NCI-H1694 treated with DMSO at 0.1 percent for 48 hours (cell line): ENCODE measurements at regions not wholly inside any gene's neighbourhood (a gene's known extent, or its start where the extent isn't known, plus 50 kb on each side); places are given as distances from the start of the nearest gene placed in this dataset.

ENCODE experiments used
- DNase-seq: peaks from one replicate; lab custom pipeline; 2025; lab: John Stamatoyannopoulos, UW

DNA sequence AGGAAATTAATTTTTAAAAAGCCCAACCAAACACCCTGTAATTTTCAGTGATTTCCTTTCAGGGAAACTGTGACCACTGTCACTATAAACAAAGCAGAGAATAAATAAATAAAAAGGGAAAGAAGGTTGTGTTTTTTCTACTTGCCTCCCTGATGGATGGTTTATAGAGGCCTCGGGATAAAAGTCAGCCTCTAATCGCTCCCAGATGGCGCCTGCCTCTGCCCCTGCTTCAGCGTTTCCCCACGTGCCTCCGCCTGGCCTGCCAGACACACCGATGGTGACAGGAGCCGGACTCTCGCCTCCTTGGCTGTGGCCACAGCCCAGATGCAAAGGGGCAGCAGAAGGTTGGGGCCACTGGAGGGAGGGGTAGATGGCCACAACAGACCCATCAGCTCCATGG, 327.7 kb downstream of the CDC5L start:
- no peak for DNase-seq

DNA sequence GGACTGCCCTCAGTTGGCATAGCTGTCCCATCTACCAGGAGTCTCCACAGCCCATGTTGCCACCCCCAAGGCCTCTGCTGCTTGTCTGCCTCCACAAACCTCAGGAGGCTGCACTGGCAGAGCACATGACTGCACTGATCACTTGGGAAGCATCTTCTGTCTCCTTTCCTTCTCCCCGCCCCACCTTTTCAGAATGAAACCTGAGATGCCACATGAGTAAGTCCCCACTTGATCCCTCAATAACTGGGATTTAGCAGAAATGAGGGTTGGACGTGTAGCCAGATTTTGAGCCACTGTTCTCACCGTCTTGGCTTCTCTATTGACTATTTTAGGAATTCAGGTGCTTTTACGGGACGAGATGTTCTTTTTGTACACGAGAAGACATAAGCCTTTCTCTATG, 328.4 kb downstream of the CDC5L start:
- DNase-seq = no peak

DNA sequence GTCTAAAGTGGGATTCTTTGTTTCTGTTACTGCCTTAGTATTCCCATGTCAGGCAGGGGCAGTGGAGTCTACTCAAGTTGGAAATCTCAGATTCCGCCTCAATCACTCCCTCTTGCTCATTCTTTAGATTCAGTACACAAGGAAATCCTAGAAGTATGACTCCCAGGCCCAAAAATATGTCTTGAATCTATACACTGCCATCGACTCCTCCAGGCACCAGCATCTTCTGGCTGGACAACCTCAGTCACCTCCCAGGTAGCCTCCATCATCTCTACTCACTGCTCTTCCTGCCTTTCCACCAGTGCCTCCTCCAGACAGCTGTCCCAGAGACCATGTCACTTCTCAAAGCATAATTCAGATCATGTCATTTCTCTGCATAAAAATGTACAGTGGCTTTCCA, 329.9 kb downstream of the CDC5L start:
- no peak for DNase-seq

DNA sequence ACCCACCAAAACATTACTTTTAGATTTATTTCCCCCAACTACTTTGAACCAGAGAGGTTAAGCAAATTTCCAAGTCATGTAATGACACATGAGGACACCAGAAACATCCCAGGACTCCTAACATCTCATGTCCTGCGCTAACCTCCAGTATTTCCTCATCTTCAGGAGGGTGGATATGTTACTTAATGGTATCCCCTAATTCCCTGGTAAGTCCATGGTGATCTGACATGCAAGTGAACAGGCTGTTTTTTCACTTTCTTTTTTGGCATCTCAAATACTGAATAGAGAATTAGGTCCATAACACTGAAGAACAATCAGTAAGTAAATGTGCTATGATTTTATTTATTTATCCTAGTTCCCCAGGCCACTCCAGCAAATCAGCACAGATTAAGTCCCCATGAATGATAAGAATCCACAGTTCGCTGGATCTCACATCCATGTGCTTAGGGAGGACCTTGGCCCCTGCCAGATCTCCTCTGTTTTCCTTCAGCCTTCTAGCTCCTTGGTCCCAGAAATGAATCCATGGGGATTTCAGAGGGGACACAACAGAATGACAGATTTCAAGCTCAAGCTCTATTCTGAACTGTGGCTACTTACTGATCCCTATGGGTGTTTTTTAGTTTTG, 334.6 kb downstream of the CDC5L start:
- no peak for DNase-seq

DNA sequence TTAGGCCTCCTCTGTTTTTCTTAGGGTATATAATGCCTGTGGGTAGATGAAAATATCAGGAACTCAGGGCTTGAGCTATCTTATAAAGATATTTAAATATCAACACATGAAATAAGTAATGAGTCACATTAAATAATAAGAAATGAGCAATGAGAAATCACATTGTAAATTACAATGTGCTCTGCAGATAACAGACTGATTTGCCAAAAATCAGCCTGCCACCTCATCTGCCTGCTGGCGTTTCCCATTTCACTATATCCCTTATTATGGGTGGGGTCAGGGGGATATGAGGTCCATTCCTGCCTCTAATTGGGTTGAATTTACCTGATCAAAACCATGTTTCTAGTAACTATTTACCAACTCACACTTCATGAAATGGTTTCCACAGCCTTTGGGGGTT, 335.2 kb downstream of the CDC5L start:
- DNase-seq = no peak

DNA sequence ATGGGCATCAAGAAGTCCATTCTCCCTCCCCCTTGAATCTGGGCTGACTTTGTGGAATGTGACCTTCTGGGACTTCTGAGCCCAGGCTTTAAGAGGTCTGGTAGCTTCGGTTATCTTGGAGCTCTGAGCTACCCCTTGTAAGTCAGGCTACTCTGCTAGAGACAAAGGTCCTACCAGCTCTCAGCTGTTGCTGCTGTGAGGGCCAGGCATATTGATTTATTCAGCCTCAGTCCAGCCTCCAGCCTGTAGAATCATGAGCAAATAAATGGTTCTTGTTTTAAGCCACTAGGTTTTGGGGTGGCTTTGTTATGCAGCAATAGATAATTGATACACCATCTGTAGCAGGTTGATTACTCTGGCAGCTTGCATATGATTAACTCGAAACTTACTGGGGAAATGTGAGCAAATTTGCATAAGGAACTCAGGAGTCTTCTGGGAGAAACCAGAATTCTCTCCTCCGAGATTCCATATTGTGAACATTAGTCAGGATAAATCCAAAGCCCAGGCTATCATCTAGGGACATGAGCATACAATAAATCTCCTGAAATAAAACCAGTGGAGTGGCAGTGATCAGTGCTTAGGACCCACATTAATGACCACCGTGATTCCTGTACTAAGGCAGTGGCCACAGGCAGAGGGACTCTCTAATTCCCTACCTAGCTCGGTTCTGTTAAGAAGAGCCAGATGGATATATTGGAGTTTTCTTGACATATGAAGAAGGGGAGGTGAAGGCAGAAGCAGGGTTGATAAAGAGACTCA, 336.1 kb downstream of the CDC5L start:
- DNase-seq = no peak

DNA sequence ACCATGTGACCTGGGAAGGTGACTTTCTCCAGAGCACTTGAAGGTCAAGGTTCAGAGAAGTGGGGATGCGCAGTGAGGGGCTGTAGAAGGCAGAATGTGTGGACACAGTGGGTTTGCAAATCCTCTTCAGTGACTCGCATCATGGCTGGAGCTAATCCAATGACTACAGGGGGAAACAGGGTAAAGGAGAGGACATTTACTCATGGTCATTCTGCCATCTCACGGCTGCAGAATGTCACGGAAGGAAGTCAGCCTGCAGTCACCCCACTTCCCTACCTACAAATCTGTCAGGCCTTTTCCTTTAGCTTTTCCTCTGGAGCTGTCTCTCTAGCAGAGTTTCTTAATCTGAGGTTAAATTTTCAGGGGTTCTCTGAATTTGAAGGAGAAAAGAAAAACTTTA, 337.6 kb downstream of the CDC5L start:
- DNase-seq = no peak

DNA sequence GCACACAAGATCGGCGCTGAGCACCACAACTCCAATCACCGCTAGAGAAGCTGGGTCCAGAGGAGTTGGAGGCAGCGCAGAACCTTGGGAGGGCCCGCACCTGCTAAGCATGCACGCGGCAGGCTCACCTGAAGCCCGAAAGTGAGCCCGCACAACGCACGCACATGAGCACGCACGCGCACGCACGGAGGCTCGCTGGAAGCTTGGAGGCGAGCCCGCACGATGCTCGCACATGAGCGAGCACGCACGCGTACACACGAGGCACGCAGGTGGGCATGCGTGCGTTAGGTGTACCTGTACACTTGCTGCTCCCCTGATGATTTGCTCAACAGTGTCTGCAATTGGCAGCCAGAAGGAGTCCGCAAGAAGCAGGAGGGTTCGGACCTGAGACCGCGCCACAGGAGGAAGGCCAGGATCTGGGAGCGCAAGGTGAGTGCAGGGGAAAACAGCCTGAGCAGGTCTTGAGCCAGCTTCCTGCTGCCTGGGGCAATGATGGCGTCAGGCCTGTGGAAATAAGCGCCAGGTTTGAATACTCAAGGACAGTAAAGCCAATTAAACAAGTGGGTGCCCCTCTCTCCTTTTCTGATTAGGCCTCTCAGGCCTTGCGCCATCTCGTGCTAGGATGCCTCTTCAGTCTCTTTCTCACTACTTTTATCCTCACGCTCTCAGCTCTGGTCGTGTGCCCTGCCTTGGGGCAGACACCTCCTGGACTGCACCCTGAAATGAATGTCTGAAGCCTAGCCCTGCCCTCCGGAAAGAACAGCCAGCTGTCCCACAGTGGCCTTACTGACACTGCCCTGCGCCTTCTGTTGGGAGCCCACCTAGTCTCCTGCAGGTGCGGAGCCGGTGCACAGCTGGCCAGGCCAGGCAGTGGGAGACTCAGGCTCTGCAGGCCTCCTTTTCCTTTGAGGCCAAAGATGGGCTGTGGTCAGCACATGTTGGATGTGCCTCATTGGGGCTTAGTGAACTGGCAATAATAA, 340.4 kb downstream of the CDC5L start:
- no peak for DNase-seq

DNA sequence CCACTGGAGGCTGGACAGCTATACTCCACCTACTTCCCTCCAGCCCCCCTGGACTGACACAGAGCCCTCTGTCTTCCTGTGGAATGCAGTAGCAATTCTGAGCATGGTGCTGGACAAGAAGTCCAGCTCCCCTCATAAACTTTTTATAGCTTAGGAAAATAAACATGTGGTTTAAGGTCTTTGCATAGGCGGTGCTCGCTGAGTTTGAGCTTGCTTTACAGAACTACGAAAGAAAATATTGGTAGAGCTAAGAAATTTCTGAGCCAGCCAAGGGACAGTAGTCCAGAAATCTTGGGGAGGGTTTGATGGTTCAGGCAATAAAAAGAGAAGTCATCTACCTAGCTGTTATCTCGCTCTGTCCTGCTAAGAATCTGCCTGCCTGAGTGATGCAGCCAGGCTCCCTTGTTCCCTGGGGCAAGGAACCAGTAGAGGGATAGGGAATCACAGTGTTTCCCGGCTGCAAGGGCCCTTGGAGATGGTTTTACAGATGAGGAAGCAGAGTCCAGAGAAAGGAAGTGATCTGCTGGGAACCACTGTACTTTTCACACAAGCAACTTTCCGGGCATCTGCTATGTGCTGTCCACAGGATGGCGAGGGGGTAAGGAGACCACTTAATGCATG, 343.4 kb downstream of the CDC5L start:
- DNase-seq = no peak

DNA sequence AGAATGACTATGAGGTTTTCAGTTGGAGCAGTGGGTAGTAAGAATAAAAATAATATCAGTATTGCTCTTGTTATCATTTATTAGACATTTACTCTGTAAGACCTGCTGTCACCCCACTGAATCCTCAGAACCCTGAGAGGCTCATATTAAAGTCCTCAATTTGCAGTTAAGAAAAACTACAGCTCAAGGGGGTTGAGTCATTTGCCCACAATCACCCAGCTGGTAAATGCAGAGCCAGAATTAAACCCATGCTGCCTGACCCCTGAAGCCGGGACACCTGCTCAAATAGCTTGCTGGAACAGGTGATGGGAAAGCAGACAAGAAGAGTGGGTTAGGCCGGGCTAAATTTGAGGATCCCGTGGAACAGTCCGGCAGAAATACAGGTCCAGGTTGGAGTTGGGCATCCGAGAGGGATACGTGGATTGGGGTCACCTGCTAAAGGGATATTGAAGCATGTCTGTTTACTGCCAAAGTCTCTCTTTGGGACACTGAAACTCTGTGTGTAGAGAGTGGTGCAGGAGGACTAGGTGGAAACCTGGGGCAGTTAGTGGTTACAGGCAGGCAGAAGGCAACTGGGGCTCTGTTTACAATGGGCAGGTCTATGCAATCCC, 344.1 kb downstream of the CDC5L start:
- no peak for DNase-seq

DNA sequence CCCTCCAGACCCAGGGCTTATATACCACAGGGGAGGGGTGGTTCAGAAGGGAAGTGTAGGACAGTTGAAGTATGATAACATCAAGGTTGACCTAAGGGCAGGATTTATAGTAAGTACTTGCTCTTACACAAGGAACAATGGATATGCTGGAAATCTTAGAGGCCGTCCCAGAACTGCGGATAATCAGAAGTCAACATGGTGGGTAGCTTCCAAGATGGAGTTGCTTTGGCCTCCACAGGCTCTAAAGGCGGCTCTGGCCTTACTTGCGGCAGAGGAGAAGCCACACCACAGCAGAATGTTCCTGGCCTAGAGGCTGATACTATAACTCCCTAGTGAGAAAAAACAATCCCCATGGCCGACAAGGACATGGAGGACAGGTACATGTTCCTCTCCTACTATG, 344.7 kb downstream of the CDC5L start:
- DNase-seq = no peak

DNA sequence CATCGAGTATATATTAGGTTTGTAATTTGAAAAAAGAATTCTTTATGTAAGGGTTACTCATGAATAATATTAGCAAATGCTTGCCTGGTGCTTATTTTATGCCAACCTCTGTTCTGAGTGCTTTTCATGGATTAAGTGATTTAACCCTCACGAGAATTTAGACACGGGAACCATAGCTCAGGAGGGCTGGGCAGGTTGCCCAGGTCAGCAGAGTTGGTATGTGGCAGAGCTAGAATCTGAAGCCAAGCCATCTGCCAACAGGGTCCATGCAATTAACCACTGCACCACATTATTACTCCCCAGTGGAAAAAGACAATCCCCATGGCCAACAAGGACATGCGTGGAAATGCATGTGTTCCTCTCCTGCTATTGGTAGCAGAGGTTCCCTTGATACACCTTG, 345.6 kb downstream of the CDC5L start:
- no peak for DNase-seq

DNA sequence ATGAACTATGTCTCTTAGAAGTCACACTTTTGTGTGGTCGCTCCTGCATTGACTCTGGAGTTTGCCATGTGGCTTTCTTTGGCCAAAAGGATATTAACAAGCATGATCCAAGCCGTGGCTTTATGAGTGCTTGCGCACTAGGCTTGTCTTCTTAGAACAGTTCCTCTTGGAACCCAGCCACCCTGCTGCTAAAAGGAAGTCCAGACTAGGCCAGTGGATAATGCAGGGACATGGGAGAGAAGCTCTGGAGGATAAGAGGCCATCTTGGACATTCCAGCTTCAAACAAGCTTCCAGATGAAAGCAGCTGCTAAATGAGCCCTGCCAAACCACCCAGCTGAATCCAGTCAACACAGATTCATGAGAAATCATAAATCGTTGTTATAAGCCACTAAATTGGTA, 346.4 kb downstream of the CDC5L start:
- no peak for DNase-seq

DNA sequence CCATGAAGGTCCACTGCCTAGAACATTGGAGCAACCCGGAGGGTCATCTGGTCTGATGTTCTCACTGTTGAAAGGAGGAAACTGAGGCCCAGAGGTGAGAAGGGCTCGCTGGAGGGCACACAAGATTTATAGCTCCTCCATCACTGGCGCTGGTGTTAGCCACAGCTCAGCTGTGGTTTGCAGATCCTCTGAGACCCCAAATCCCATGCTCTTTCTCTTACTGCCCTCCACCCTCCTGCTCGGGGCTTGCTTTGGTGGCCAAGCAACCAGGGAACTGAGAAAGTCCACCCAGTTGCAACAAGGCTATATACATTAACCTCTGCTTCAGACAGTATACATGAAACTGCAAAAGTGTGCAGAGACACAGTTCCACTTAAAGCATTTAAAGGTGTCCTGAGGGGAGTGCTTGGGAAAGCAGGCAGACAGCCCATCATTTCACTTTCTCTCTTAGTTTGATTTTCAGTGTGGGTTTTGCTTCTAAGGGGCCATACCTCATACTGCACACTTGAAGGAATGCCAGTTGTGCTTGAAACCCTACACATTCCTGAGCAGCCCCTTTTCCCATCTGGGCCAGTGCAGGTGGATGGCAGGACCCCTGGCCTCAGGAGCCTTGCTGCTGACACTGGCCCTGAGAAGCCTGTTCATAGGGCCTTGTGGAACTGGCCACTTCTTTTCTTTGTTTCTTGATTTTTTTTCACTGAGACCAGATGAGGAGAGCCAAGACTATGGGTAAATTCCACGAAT, 347.6 kb downstream of the CDC5L start:
- no peak for DNase-seq

DNA sequence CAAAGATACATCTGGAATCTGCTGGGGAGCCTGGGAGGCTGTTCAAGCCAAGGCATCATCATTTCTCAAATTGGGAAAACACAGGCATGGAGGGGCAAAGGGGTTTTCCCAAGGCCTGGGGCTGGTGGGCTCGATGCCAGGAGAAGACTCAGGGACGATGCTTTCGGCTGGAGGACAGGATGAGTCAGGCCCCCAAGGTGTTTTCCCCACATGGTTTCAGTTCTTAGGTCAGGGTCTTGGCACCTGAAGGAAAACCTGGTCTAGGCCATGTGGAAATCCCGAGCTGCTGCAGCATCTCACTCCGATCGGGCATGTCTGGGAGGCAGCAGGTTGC, 348.1 kb downstream of the CDC5L start:
- no peak for DNase-seq

DNA sequence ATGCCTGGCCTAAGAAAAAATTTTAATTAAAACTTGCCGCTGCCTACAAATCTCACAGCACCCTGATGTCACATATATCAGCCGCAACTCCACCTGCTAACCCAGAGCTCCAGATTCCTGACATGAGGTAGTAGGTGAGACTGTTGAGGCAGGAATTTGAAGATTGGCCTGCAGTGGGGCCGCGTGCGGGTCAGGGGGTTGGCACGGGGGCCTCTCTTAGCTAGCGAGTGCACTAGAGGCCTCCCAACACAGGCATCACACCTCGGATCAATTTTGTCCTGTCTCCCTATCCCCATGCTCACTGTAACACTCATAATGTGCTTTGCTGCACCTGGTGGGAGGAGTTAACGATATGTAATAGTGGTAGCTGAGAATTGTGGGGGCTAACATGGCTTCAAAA, 349.8 kb downstream of the CDC5L start:
- no peak for DNase-seq

DNA sequence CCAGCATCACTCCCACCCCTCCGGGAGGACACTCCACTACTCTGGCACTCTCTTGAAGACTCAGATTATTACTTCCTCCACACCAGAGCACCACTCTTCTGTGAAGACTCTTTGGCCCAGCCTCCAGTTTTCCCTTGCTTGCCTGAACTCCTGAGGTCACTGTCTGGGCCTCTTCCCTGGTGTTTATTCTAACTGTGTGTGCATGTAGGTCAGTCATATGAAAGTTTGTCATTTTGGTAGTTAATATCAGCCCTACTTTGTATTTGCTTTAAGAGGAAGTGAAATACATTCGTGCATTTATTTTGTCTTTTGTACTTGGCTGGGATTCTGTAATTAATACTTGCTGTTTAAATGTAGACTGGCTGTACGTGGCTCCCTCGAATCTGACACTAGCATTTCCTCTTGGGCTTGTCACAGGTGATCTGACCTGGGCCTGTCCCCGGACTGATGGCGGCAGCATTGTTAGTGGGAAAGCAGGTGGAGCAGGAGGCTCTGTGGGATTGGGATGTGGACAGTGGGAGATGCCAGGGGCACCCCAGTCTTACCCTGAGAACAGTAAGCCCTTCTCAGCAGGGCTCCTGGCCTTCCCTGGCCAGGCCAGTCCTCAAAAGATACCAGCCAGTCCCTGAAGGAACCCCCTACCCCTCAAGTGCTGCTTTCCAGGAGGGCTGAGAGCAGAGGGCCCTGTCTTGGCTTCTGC, 350.5 kb downstream of the CDC5L start:
- no peak for DNase-seq

DNA sequence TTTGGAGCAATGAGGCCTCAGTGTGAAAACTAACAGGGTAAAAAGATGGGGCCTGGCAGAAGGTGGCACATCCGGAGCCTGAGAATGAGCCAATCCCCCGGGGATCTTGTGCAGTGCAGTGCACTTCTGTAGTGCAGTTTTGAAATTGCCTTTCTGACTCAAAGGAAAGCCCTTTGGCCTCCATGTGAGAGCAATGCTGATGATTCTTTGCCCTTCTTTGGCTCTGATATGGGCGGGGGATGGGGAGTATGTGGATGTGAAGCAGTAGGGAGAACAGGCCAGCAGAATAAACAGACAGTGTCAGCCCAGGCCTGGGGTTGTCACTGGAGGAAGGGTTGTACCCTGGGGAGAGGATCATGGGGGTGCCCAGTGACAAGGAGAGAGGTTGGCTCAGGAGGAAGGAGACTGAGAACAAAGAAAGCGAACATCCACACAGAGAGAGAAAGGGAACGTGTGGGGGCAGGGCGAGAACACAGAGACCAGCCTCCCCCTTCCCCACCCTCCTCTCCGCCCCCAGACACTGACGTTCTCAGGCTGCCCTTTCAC, 351.2 kb downstream of the CDC5L start:
- DNase-seq = no peak

DNA sequence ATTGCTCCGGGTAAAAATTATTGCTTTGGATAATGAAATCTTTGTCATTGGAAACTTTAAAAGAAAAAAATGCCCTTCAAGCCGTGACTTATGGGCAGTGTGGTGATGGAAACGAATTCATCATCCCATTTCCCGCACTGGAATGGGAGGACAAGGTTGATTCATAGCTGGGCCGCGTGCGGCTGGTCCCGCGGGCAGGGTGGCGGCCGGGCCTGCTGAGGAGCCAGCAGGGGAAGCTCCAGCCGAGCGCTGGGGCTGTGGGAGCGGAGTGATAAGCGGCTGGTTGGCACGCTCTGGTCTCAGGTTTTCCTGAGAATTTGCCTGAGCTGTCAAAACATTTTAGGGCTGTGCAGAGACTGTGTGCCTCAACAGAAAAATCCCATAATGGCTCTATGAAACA, 351.7 kb downstream of the CDC5L start:
- no peak for DNase-seq

DNA sequence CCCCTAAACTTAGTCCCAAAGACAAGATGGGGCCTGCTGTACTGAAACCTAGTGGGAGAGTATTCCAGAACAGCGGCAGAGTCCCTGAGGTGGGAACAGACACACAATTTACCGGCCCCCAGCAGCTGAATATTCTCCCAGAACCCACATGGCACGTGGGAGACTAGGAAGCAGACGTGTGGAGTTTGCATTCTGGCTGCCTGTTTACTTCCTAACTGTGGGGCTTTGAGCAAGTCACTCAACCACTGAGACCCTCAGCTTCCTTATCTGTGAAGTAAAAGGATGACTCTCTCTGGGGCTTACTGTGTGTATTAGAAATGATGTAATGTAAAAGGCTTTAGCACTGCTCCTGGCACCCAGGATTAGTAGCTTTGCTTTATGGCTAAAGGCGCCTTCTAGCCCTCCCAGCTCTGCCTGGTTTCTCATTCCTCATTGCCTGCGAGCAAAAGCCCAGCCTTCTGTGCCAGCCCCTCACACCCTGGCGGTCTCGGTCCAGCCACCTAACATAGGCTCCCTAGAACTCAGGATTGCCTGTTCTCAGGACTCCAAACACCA, 353.1 kb downstream of the CDC5L start:
- no peak for DNase-seq
